ENCODE measurements at regions not wholly inside any gene's neighbourhood (a gene's known extent, or its start where the extent isn't known, plus 50 kb on each side); places are given as distances from the start of the nearest gene placed in this dataset.

GRCh38 chr1:184166485-184166884, 115.0 kb downstream of the TSEN15 start:
- TF ChIP-seq POLR2A (IDR thresholded peaks at IDR 0.05) (no peak), CTCF (IDR thresholded peaks at IDR 0.05) (no peak)

Data from right lobe of liver (tissue), 4 donors.